Endothelial cell of hepatic sinusoid (primary cell): ENCODE measurements at regions not wholly inside any gene's neighbourhood (a gene's known extent, or its start where the extent isn't known, plus 50 kb on each side); places are given as distances from the start of the nearest gene placed in this dataset.

Experiments used
- in situ Hi-C: cut with HindIII; loops from 2 replicates; pipeline ENCODE4 v1.10.0; 2017; ENCODE audit warnings: low sequenced_read_pairs

- in situ Hi-C loops: no loop called here
Observed at GRCh38 chr3:124174476-124174875, 182.6 kb upstream of the ROPN1 start.

GRCh38 chr3:124174910-124175874 is 183.3 kb upstream of the ROPN1 start:
- in situ Hi-C loops: no loop called here

- in situ Hi-C loops: no loop called here
Observed at GRCh38 chr3:124177071-124177470, 185.1 kb upstream of the ROPN1 start.

- in situ Hi-C loops: no loop called here
Observed at GRCh38 chr3:124178531-124178930, 186.6 kb upstream of the ROPN1 start.

GRCh38 chr3:124200407-124200806 is 208.5 kb upstream of the ROPN1 start:
- in situ Hi-C loops: no loop called here

- in situ Hi-C loops: no loop called here
Observed at GRCh38 chr3:124201226-124201625, 209.3 kb upstream of the ROPN1 start.

GRCh38 chr3:124201786-124202185 is 209.9 kb upstream of the ROPN1 start:
- in situ Hi-C loops: no loop called here

GRCh38 chr3:124202754-124203153 is 210.8 kb upstream of the ROPN1 start:
- in situ Hi-C loops: no loop called here

GRCh38 chr3:124203292-124203691 is 211.4 kb upstream of the ROPN1 start:
- in situ Hi-C loops: no loop called here

GRCh38 chr3:124206225-124207055 is 214.5 kb upstream of the ROPN1 start:
- in situ Hi-C loops: no loop called here

- in situ Hi-C loops: no loop called here
Observed at GRCh38 chr3:124207077-124207476, 215.2 kb upstream of the ROPN1 start.

GRCh38 chr3:124207873-124208485 is 216.1 kb upstream of the ROPN1 start:
- in situ Hi-C loops: no loop called here

GRCh38 chr3:124209426-124209825 is 217.5 kb upstream of the ROPN1 start:
- in situ Hi-C loops: no loop called here

GRCh38 chr3:124210899-124211298 is 219.0 kb upstream of the ROPN1 start:
- in situ Hi-C loops: no loop called here

GRCh38 chr3:124213641-124214040 is 221.7 kb upstream of the ROPN1 start:
- in situ Hi-C loops: no loop called here

GRCh38 chr3:124217542-124217941 is 225.6 kb upstream of the ROPN1 start:
- in situ Hi-C loops: no loop called here

GRCh38 chr3:124221422-124221821 is 229.5 kb upstream of the ROPN1 start:
- in situ Hi-C loops: no loop called here

- in situ Hi-C loops: no loop called here
Observed at GRCh38 chr3:124223853-124224252, 231.9 kb upstream of the ROPN1 start.

GRCh38 chr3:124227150-124227630 is 235.3 kb upstream of the ROPN1 start:
- in situ Hi-C loops: no loop called here

GRCh38 chr3:124229420-124229819 is 237.5 kb upstream of the ROPN1 start:
- in situ Hi-C loops: no loop called here

GRCh38 chr3:124229836-124230235 is 237.9 kb upstream of the ROPN1 start:
- in situ Hi-C loops: loop anchor here (5.0 kb wide), 1 partner anchor 52 kb away; no protein-coding TSS in a partner anchor
